SK-N-SH (cell line): ENCODE measurements at regions not wholly inside any gene's neighbourhood (a gene's known extent, or its start where the extent isn't known, plus 50 kb on each side); places are given as distances from the start of the nearest gene placed in this dataset.

Source experiments
- CTCF ChIA-PET: fragments of 300-600, 350-600 bp; formaldehyde crosslinking; extraction: SDS; loops from one replicate; lab custom pipeline; 2021; lab: Yijun Ruan, JAX
- POLR2A ChIA-PET: fragments of 350-600 bp; sonication (Branson Sonifier 250); formaldehyde crosslinking; extraction: SDS; loops from one replicate; lab custom pipeline; 2020; ENCODE audit warnings: antibody characterized with exemption, inconsistent platforms; lab: Yijun Ruan, JAX
- DNase-seq: peaks from one replicate; pipeline ENCODE4 v3.0.0; 2012
- H2AFZ ChIP-seq: fragments of 200-600 bp; sonication (generic); 2 replicates; pipeline ENCODE4 v1.8.1; 2016; ENCODE audit warnings: antibody characterized with exemption, mild to moderate bottlenecking, low read depth
- H3F3A ChIP-seq: fragments of 200-600 bp; sonication (generic); replicated peaks from 2 replicates; pipeline ENCODE3; 2016; ENCODE audit warnings: antibody characterized with exemption, mild to moderate bottlenecking; ENCODE audit not compliant: insufficient read depth
- H3K27ac ChIP-seq, 2 experiments: fragments of 200-500 bp in 1 of 2; fragments of 200-600 bp in 1 of 2; sonication (Bioruptor generic) in 1 of 2; sonication (generic), shearing (Covaris generic) in 1 of 2; 2 replicates each; pipeline versions ENCODE4 v1.5.1 to v1.6.1; 2014 to 2016; ENCODE audit warnings: low read depth in 2 of 2, inconsistent platforms in 1 of 2, low read length in 1 of 2, mild to moderate bottlenecking in 1 of 2, mixed read lengths in 1 of 2
- H3K27me3 ChIP-seq: fragments of 200-600 bp; sonication (generic), shearing (Covaris generic); 2 replicates; pipeline ENCODE4 v1.6.1; 2016; ENCODE audit warnings: mixed run types; ENCODE audit not compliant: insufficient read depth
- H3K36me3 ChIP-seq, 2 experiments: fragments of 200-500 bp in 1 of 2; fragments of 200-600 bp in 1 of 2; sonication (Bioruptor generic) in 1 of 2; sonication (generic) in 1 of 2; replicated peaks in 1 of 2; 2 replicates each; pipeline versions ENCODE3 to v1.5.1; 2014 to 2016; ENCODE audit warnings: low read length in 1 of 2, mild to moderate bottlenecking in 1 of 2; ENCODE audit not compliant: insufficient read depth in 2 of 2, control insufficient read depth in 1 of 2
- H3K4me1 ChIP-seq, 2 experiments: fragments of 200-500 bp in 1 of 2; fragments of 200-600 bp in 1 of 2; sonication (Bioruptor generic) in 1 of 2; sonication (generic), shearing (Covaris generic) in 1 of 2; 2 replicates each; pipeline versions ENCODE4 v1.5.1 to v1.6.1; 2014 to 2016; ENCODE audit warnings: low read depth in 1 of 2, low read length in 1 of 2, mixed run types in 1 of 2; ENCODE audit not compliant: insufficient read depth in 2 of 2, control insufficient read depth in 1 of 2
- H3K4me2 ChIP-seq: fragments of 200-600 bp; sonication (generic), shearing (Covaris generic); 2 replicates; pipeline ENCODE4 v1.6.1; 2017; ENCODE audit warnings: mixed run types
- H3K4me3 ChIP-seq, 2 experiments: fragments of 200-500 bp in 1 of 2; fragments of 200-600 bp in 1 of 2; sonication (Bioruptor generic) in 1 of 2; sonication (generic), shearing (Covaris generic) in 1 of 2; 2 replicates each; pipeline versions ENCODE4 v1.5.1 to v1.8.1; 2014 to 2016; ENCODE audit warnings: low read depth in 2 of 2, inconsistent platforms in 1 of 2, low read length in 1 of 2, mild to moderate bottlenecking in 1 of 2, mixed read lengths in 1 of 2, moderate library complexity in 1 of 2
- H3K79me2 ChIP-seq: fragments of 200-600 bp; sonication (generic); 2 replicates; pipeline ENCODE4 v1.8.1; 2017; ENCODE audit warnings: mild to moderate bottlenecking; ENCODE audit not compliant: insufficient read depth
- H3K9ac ChIP-seq: fragments of 200-600 bp; sonication (generic); 2 replicates; pipeline ENCODE4 v1.6.1; 2017; ENCODE audit warnings: mixed run types
- H3K9me2 ChIP-seq: fragments of 200-600 bp; sonication (generic); 2 replicates; pipeline ENCODE4 v1.6.1; 2017; ENCODE audit warnings: mixed run types
- H3K9me3 ChIP-seq: fragments of 200-600 bp; sonication (generic); 2 replicates; pipeline ENCODE4 v1.6.1; 2017; ENCODE audit warnings: mixed run types, mild to moderate bottlenecking, moderate library complexity
- H4K20me1 ChIP-seq: fragments of 200-600 bp; sonication (generic); 2 replicates; pipeline ENCODE4 v1.6.1; 2017; ENCODE audit warnings: mild to moderate bottlenecking, mixed run types; ENCODE audit not compliant: insufficient read depth
- CHD2 ChIP-seq: fragments of 150-350 bp; IDR thresholded peaks from 2 replicates; pipeline ENCODE4 v1.6.1; 2018; ENCODE audit warnings: low read length; ENCODE audit not compliant: partially characterized antibody
- CTCF ChIP-seq: fragments of 200-600 bp; sonication (generic); IDR thresholded peaks from 2 replicates; pipeline ENCODE4 v1.6.1; 2017; ENCODE audit warnings: antibody characterized with exemption, mild to moderate bottlenecking, moderate library complexity
- ELF1 ChIP-seq: IDR thresholded peaks from 2 replicates; pipeline ENCODE4 v1.4.0; 2012
- EP300 ChIP-seq, 2 experiments: IDR thresholded peaks; 2 replicates each; pipeline versions ENCODE4 v1.4.0 to v1.6.1; 2012; ENCODE audit warnings: borderline replicate concordance in 1 of 2, low read depth in 1 of 2, low read length in 1 of 2
- FOSL2 ChIP-seq: IDR thresholded peaks from 2 replicates; pipeline ENCODE4 v1.4.0; 2012; ENCODE audit warnings: low read depth, mild to moderate bottlenecking, moderate library complexity, borderline replicate concordance
- FOXJ3 ChIP-seq: sonication (generic); formaldehyde crosslinking; IDR thresholded peaks from 2 replicates; pipeline ENCODE4 v1.5.1; 2020; ENCODE audit warnings: mild to moderate bottlenecking, missing genetic modification reagents
- GATA2 ChIP-seq: sonication (generic); formaldehyde crosslinking; IDR thresholded peaks from 2 replicates; pipeline ENCODE4 v1.5.0; 2020; ENCODE audit warnings: mild to moderate bottlenecking, missing genetic modification reagents
- PBX3 ChIP-seq: IDR thresholded peaks from 2 replicates; pipeline ENCODE4; 2012
- POLR2AphosphoS5 ChIP-seq: IDR thresholded peaks from 2 replicates; pipeline ENCODE4 v1.6.1; 2012; ENCODE audit warnings: low read depth, low read length
- RAD21 ChIP-seq: IDR thresholded peaks from 2 replicates; pipeline ENCODE4 v1.6.1; 2012; ENCODE audit warnings: mild to moderate bottlenecking, low read length
- RCOR1 ChIP-seq: fragments of 150-350 bp; IDR thresholded peaks from 2 replicates; pipeline ENCODE4 v1.6.1; 2017; ENCODE audit warnings: antibody characterized with exemption, low read length
- REST ChIP-seq: IDR thresholded peaks from 2 replicates; pipeline ENCODE4 v1.6.1; 2012; ENCODE audit warnings: mild to moderate bottlenecking, low read depth, low read length, moderate library complexity
- RFX5 ChIP-seq: IDR thresholded peaks from 2 replicates; pipeline ENCODE4 v1.6.1; 2012; ENCODE audit warnings: mild to moderate bottlenecking, improper control_type of control experiment, low read length
- SIN3A ChIP-seq: IDR thresholded peaks from 2 replicates; pipeline ENCODE4 v1.6.1; 2012; ENCODE audit warnings: low read depth, mild to moderate bottlenecking, low read length, moderate library complexity, borderline replicate concordance
- SMC3 ChIP-seq: IDR thresholded peaks from 2 replicates; pipeline ENCODE4 v1.6.1; 2012; ENCODE audit warnings: low read depth, low read length, improper control_type of control experiment
- TAF1 ChIP-seq: IDR thresholded peaks from 2 replicates; pipeline ENCODE4 v1.6.1; 2012; ENCODE audit warnings: low read depth, mild to moderate bottlenecking, low read length, moderate library complexity, borderline replicate concordance
- USF1 ChIP-seq: IDR thresholded peaks from 2 replicates; pipeline ENCODE4 v1.4.0; 2012; ENCODE audit warnings: low read depth, borderline replicate concordance
- YY1 ChIP-seq: IDR thresholded peaks from 2 replicates; pipeline ENCODE4 v1.4.0; 2012; ENCODE audit warnings: low read depth, mild to moderate bottlenecking
- WGBS: methylation state at CpG from one replicate; pipeline ENCODE4 v1.1.6; 2017; ENCODE audit warnings: low lambda C conversion rate; 5-methylcytosine and 5-hydroxymethylcytosine counted together

GRCh38 chr6:19949155-19949554 lies 112.0 kb downstream of the ID4 start:
- H3K4me2 ChIP-seq: no peak overlapping the region
- WGBS: 0% methylated on average over 1 of the region's 1 CpG

GRCh38 chr6:19964115-19964514 lies 126.9 kb downstream of the ID4 start:
- Histone ChIP-seq H2AFZ (no peak overlapping the region), H3K9me2 (peaks cover 2% of the 10 kb centered on the region; the same call in 1 of the 2 replicates), H3K27ac (no peak overlapping the region), H3K4me2 (no peak overlapping the region), H3F3A (no peaks in the 10 kb centered on the region), H3K79me2 (no peaks in the 10 kb centered on the region), H3K36me3 (no peaks in the 10 kb centered on the region), H3K4me1 (no peaks in the 10 kb centered on the region), H3K27me3 (no peaks in the 10 kb centered on the region), H3K4me3 (no peak overlapping the region), H4K20me1 (no peaks in the 10 kb centered on the region), H3K9ac (no peak overlapping the region), H3K9me3 (no peaks in the 10 kb centered on the region)
- TF ChIP-seq USF1 (no peak), SIN3A (no peak), RCOR1 (no peak), YY1 (no peak), EP300 (IDR thresholded peaks at IDR 0.05; ENCODE audit: borderline replicate concordance in 1 of 2, low read depth in 1 of 2, low read length in 1 of 2) (no peak), FOXJ3 (no peak), CHD2 (no peak), SMC3 (no peak), REST (no peak), RFX5 (no peak), POLR2AphosphoS5 (no peak), RAD21 (no peak), PBX3 (no peak), FOSL2 (no peak), GATA2 (CRISPR knock-in tag) (no peak)
- ChIA-PET POLR2A (no interaction called here), CTCF (no interaction called here)
- no peak for DNase-seq
- WGBS: 4% methylated on average over 2 of the region's 2 CpGs

More at GRCh38 chr6:19949155-19949554, 112.0 kb downstream of the ID4 start:
- no peaks in the 10 kb centered on the region for H3K27me3 ChIP-seq
- H3F3A ChIP-seq: no peaks in the 10 kb centered on the region
- ChIA-PET CTCF (interaction anchor here (0.7 kb wide), 1 partner anchor 1372 kb away, joined by 3 read pairs; no protein-coding TSS in a partner anchor), POLR2A (no interaction called here)
- DNase-seq: no peak
- H3K9ac ChIP-seq: no peak overlapping the region
- no peak overlapping the region for H2AFZ ChIP-seq
- H3K36me3 ChIP-seq: no peaks in the 10 kb centered on the region
- H3K9me3 ChIP-seq: no peaks in the 10 kb centered on the region
- H4K20me1 ChIP-seq: no peaks in the 10 kb centered on the region
- H3K4me3 ChIP-seq: no peak overlapping the region
- no peak overlapping the region for H3K27ac ChIP-seq
- no peaks in the 10 kb centered on the region for H3K4me1 ChIP-seq
- H3K79me2 ChIP-seq: no peaks in the 10 kb centered on the region
- TF ChIP-seq RCOR1: no peak
- no peak for TF ChIP-seq FOSL2
- TF ChIP-seq CTCF: no peak
- no peak for TF ChIP-seq TAF1
- TF ChIP-seq FOXJ3: no peak
- no peak for TF ChIP-seq SIN3A
- TF ChIP-seq ELF1: no peak
- no peak for TF ChIP-seq CHD2
- TF ChIP-seq, all 33 proteins: peak for 0
- H3K9me2 ChIP-seq: no peaks in the 10 kb centered on the region
